ENCODE measurements at regions not wholly inside any gene's neighbourhood (a gene's known extent, or its start where the extent isn't known, plus 50 kb on each side); places are given as distances from the start of the nearest gene placed in this dataset.

DNA sequence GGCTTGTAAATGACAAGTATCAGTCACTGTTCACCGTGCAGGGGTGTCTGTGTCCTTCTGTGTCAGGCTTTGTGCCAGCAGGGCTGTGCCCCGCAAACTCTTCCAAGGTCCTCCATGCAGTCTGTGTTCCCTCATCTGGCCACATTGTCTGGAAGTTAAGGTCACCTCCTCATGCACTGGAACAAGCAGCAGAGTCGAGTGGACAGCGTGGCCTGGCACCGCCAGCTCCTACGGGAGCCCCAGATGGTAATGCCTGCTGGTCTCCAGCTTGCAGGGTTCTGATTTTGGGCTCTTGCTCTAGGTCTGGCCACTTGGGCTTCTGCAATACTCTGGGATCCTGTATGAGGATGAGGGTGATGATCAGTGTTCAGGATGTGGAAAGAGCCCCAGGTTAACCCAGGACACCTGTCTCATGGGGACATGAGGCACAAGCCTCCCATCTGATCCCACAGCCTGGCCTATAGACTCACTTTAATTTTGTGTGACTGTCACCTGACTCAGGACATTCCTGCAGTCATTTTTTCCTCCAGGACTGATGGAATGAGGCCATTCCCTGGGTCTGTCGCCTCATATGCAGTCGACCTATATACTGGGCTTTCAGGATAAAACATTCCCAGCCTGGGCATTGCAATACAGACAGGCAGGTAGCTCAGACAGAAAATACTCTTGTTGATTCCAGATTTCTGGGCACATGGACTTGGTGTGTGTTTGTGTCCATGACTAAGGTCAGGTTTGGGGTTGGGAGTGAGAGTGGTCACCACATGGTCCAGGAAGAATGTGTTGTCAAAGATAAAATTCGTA, 106.3 kb upstream of the TOP3B start:
- peak; percentile 77 for DNase-seq (ENCODE audit: extremely low spot score, unreplicated experiment)
- Mint-ChIP-seq H3K36me3 (ENCODE audit: unreplicated experiment) (no peaks in the 10 kb centered on the region), H3K9me3 (ENCODE audit: unreplicated experiment) (no peaks in the 10 kb centered on the region), H3K27me3 (ENCODE audit: unreplicated experiment) (peaks cover 46% of the 10 kb centered on the region), H3K4me1 (ENCODE audit: unreplicated experiment) (no peaks in the 10 kb centered on the region), H3K27ac (ENCODE audit: unreplicated experiment) (no peak overlapping the region), H3K4me3 (ENCODE audit: unreplicated experiment) (no peak overlapping the region)
- TF ChIP-seq, protein P1, sequence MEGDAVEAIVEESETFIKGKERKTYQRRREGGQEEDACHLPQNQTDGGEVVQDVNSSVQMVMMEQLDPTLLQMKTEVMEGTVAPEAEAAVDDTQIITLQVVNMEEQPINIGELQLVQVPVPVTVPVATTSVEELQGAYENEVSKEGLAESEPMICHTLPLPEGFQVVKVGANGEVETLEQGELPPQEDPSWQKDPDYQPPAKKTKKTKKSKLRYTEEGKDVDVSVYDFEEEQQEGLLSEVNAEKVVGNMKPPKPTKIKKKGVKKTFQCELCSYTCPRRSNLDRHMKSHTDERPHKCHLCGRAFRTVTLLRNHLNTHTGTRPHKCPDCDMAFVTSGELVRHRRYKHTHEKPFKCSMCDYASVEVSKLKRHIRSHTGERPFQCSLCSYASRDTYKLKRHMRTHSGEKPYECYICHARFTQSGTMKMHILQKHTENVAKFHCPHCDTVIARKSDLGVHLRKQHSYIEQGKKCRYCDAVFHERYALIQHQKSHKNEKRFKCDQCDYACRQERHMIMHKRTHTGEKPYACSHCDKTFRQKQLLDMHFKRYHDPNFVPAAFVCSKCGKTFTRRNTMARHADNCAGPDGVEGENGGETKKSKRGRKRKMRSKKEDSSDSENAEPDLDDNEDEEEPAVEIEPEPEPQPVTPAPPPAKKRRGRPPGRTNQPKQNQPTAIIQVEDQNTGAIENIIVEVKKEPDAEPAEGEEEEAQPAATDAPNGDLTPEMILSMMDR (IDR thresholded peaks at IDR 0.05), result no peak

DNA sequence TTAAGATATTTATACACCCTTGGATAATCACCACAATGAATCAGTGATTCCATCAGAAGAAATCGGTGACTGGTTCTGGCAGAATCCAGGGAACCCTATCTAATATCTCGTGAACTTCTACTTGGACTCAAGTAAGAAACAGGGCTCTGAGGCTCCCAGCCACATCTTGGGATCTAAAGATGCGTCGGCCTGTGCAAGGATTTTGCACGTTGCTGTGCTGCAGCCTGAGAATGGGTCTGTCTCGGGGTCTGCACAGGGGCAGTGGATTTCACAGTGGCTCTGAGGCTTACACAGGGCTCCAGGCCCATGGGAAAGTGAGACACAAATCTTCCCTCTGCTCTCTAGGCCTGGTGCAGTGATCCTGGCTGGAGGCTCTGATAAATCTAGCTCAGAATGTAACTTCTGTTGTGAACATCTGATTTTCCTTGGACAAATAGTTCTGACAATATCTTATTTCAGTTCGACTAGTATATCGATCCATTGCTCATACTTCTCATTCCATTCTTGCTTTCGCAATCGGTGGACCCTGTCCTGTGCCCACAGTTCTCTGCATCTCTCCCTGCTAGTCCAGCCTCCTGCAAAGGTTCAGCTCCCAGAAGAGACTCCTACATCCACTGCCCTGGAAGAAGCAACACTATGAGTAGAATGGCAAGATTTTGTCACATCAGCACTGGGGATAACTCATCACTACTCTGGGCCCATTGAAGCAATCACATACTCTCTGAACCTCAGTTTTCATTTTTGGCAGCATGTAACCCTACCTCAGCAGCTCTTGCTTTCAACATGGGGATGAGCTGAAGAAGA, 105.5 kb upstream of the TOP3B start:
- no peaks in the 10 kb centered on the region for H3K9me3 Mint-ChIP-seq (ENCODE audit: unreplicated experiment)
- H3K4me1 Mint-ChIP-seq (ENCODE audit: unreplicated experiment), result no peaks in the 10 kb centered on the region
- no peaks in the 10 kb centered on the region for H3K36me3 Mint-ChIP-seq (ENCODE audit: unreplicated experiment)
- peak; percentile 57 for DNase-seq (ENCODE audit: extremely low spot score, unreplicated experiment)
- H3K27ac Mint-ChIP-seq (ENCODE audit: unreplicated experiment), result no peak overlapping the region
- peaks cover 47% of the 10 kb centered on the region for H3K27me3 Mint-ChIP-seq (ENCODE audit: unreplicated experiment)
- TF ChIP-seq, protein P1 (IDR thresholded peaks at IDR 0.05), result no peak
- H3K4me3 Mint-ChIP-seq (ENCODE audit: unreplicated experiment), result no peak overlapping the region

DNA sequence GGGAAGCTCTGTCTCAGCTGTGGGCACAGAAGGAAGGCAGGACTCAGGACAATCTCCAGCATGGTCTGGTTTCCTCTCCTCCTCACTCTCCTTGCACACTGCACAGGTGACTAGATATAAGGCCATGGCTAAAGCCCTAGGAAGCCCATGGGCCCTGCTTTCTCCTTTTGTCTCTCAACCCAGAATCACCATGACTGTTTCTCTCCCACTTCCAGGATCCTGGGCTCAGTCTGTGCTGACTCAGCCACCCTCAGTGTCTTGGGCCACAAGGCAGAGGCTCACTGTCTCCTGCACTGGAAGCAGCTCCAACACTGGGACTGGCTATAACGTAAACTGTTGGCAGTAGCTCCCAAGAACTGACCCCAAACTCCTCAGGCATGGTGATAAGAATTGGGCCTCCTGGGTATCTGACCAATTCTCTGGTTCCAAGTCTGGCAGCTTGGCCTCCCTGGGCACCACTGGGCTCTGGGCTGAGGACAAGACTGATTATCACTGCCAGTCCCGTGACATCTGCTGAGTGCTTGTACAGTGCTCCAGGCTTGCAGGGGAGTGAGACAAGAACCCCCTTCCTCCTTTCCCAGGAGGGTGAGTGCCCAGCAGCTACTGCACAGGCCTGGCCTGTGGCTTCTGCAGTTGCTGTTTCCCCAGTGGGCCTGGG, 104.0 kb upstream of the TOP3B start:
- Mint-ChIP-seq H3K9me3 (ENCODE audit: unreplicated experiment) (no peaks in the 10 kb centered on the region), H3K4me3 (ENCODE audit: unreplicated experiment) (no peak overlapping the region), H3K27ac (ENCODE audit: unreplicated experiment) (no peak overlapping the region), H3K27me3 (ENCODE audit: unreplicated experiment) (peaks cover 51% of the 10 kb centered on the region), H3K4me1 (ENCODE audit: unreplicated experiment) (no peaks in the 10 kb centered on the region), H3K36me3 (ENCODE audit: unreplicated experiment) (no peaks in the 10 kb centered on the region)
- DNase-seq (ENCODE audit: extremely low spot score, unreplicated experiment), result peak; percentile 76
- TF ChIP-seq, protein P1 (IDR thresholded peaks at IDR 0.05), result no peak

DNA sequence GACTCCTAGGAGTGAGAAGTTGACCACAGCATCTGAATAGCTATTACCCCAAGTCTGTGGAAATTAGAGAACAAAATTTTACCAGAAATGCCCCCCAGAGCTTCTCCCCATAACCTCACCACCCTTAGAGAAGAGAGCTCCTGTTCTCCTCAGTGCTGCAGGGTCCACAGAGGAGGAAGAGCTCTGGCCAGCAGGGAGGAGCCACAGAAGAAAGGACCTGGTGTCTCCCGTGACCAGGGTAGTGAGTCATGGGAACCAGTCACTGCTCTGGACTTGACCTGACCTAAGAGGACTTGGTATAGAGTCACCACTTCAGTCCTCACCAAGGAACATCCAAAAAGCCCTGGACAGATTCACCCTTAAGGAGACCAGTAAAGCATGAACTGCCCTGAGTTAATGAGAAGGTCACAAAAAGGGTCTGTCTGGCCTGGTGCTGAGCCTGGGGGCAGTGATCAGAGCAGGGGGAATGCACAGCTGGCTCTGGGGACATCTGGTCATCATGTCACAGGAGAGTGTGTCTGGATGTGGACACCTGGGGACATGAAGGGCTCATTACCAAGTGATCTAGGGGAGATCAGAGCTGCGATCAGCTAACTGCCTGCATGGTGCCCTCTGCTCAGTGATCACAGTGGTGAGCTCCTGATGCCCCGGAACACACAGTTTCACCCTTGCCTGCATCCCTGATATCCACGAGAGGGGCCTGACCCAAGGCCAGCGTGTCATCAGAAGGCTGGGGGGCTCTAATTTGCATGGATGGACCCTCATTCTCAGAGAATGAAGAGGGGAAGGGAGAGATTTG, 103.3 kb upstream of the TOP3B start:
- Mint-ChIP-seq H3K4me1 (ENCODE audit: unreplicated experiment) (no peaks in the 10 kb centered on the region), H3K27me3 (ENCODE audit: unreplicated experiment) (peaks cover 54% of the 10 kb centered on the region), H3K27ac (ENCODE audit: unreplicated experiment) (no peak overlapping the region), H3K9me3 (ENCODE audit: unreplicated experiment) (no peaks in the 10 kb centered on the region), H3K4me3 (ENCODE audit: unreplicated experiment) (no peak overlapping the region), H3K36me3 (ENCODE audit: unreplicated experiment) (no peaks in the 10 kb centered on the region)
- TF ChIP-seq, protein P1 (IDR thresholded peaks at IDR 0.05), result no peak
- DNase-seq (ENCODE audit: extremely low spot score, unreplicated experiment), result peak; percentile 72

Measured in osteocyte (in vitro differentiated cells).